ENCODE measurements at regions not wholly inside any gene's neighbourhood (a gene's known extent, or its start where the extent isn't known, plus 50 kb on each side); places are given as distances from the start of the nearest gene placed in this dataset.

- DNase-seq (ENCODE audit: low spot score) = no peak
These were observed 148.9 kb downstream of the RMI1 start for GRCh38 chr9:84129529-84129928.

GRCh38 chr9:84136119-84136868 is 155.7 kb downstream of the RMI1 start:
- DNase-seq (ENCODE audit: low spot score) = no peak

GRCh38 chr9:84137968-84138367 is 157.4 kb downstream of the RMI1 start:
- no peak for DNase-seq (ENCODE audit: low spot score)

GRCh38 chr9:84138541-84138940 is 157.9 kb downstream of the RMI1 start:
- DNase-seq (ENCODE audit: low spot score) = no peak

GRCh38 chr9:84139296-84140070 is 158.9 kb downstream of the RMI1 start:
- no peak for DNase-seq (ENCODE audit: low spot score)

- peak; percentile 2 for DNase-seq (ENCODE audit: low spot score)
These were observed 160.0 kb downstream of the RMI1 start for GRCh38 chr9:84140535-84141101.

- no peak for DNase-seq (ENCODE audit: low spot score)
These were observed 161.3 kb downstream of the RMI1 start for GRCh38 chr9:84141741-84142370.

GRCh38 chr9:84145031-84145430 is 164.4 kb downstream of the RMI1 start:
- no peak for DNase-seq (ENCODE audit: low spot score)

- no peak for DNase-seq (ENCODE audit: low spot score)
These were observed 165.2 kb downstream of the RMI1 start for GRCh38 chr9:84145780-84146179.

GRCh38 chr9:84146893-84147710 is 166.5 kb downstream of the RMI1 start:
- DNase-seq (ENCODE audit: low spot score) = no peak

GRCh38 chr9:84151236-84151635 is 170.6 kb downstream of the RMI1 start:
- DNase-seq (ENCODE audit: low spot score) = no peak

GRCh38 chr9:84151640-84152039 is 171.0 kb downstream of the RMI1 start:
- DNase-seq (ENCODE audit: low spot score) = no peak

- DNase-seq (ENCODE audit: low spot score) = no peak
These were observed 171.6 kb downstream of the RMI1 start for GRCh38 chr9:84152204-84152603.

- no peak for DNase-seq (ENCODE audit: low spot score)
These were observed 173.3 kb downstream of the RMI1 start for GRCh38 chr9:84153885-84154284.

GRCh38 chr9:84154320-84154719 is 173.7 kb downstream of the RMI1 start:
- DNase-seq (ENCODE audit: low spot score) = no peak

- no peak for DNase-seq (ENCODE audit: low spot score)
These were observed 177.4 kb downstream of the SLC28A3 start for GRCh38 chr9:84163052-84163650.

GRCh38 chr9:84166891-84167290 is 173.7 kb downstream of the SLC28A3 start:
- no peak for DNase-seq (ENCODE audit: low spot score)

GRCh38 chr9:84169240-84169639 is 171.3 kb downstream of the SLC28A3 start:
- no peak for DNase-seq (ENCODE audit: low spot score)

- no peak for DNase-seq (ENCODE audit: low spot score)
These were observed 169.9 kb downstream of the SLC28A3 start for GRCh38 chr9:84170521-84171141.

- no peak for DNase-seq (ENCODE audit: low spot score)
These were observed 166.6 kb downstream of the SLC28A3 start for GRCh38 chr9:84173961-84174360.

GRCh38 chr9:84174486-84174885 is 166.1 kb downstream of the SLC28A3 start:
- DNase-seq (ENCODE audit: low spot score) = no peak

Data from CD4-positive, alpha-beta T cell treated with Interleukin-2 at 100 ng/mL for 4 hours (primary cell).